ENCODE measurements at regions not wholly inside any gene's neighbourhood (a gene's known extent, or its start where the extent isn't known, plus 50 kb on each side); places are given as distances from the start of the nearest gene placed in this dataset.
A peak's percentile ranks its signal among the peaks of the same experiment; 100 is the strongest.
"Not testable (repeated sequence)": the region's sequence is repeated elsewhere in the genome, so short reads cannot be mapped to it uniquely, and the experiment has no call there.

GRCh38 chr9:24846248-24846912 lies 300.7 kb upstream of the IZUMO3 start:
- no peak for DNase-seq (ENCODE audit: low read depth)

- no peak for DNase-seq (ENCODE audit: low read depth)
Measured at GRCh38 chr9:24844217-24844616, 298.5 kb upstream of the IZUMO3 start.

- DNase-seq (ENCODE audit: low read depth): no peak
Measured at GRCh38 chr9:24841993-24842392, 296.3 kb upstream of the IZUMO3 start.

- DNase-seq (ENCODE audit: low read depth): peak; percentile 0
Measured at GRCh38 chr9:24832307-24832706, 286.6 kb upstream of the IZUMO3 start.

- DNase-seq (ENCODE audit: low read depth): no peak
Measured at GRCh38 chr9:24828687-24829086, 283.0 kb upstream of the IZUMO3 start.

- DNase-seq (ENCODE audit: low read depth): no peak
Measured at GRCh38 chr9:24824607-24825006, 278.9 kb upstream of the IZUMO3 start.

- no peak for DNase-seq (ENCODE audit: low read depth)
Measured at GRCh38 chr9:24820196-24820595, 274.5 kb upstream of the IZUMO3 start.

GRCh38 chr9:24817756-24818155 lies 272.1 kb upstream of the IZUMO3 start:
- no peak for DNase-seq (ENCODE audit: low read depth)

GRCh38 chr9:24816006-24816405 lies 270.3 kb upstream of the IZUMO3 start:
- DNase-seq (ENCODE audit: low read depth): no peak

GRCh38 chr9:24801344-24801743 lies 255.6 kb upstream of the IZUMO3 start:
- no peak for DNase-seq (ENCODE audit: low read depth)

GRCh38 chr9:24793787-24794186 lies 248.1 kb upstream of the IZUMO3 start:
- DNase-seq (ENCODE audit: low read depth): no peak

GRCh38 chr9:24776226-24776625 lies 230.5 kb upstream of the IZUMO3 start:
- no peak for DNase-seq (ENCODE audit: low read depth)

GRCh38 chr9:24774199-24774598 lies 228.5 kb upstream of the IZUMO3 start:
- not testable (repeated sequence) for DNase-seq (ENCODE audit: low read depth)

- DNase-seq (ENCODE audit: low read depth): no peak
Measured at GRCh38 chr9:24766081-24766480, 220.4 kb upstream of the IZUMO3 start.

- DNase-seq (ENCODE audit: low read depth): no peak
Measured at GRCh38 chr9:24765025-24765756, 219.5 kb upstream of the IZUMO3 start.

GRCh38 chr9:24738421-24738961 lies 192.8 kb upstream of the IZUMO3 start:
- no peak for DNase-seq (ENCODE audit: low read depth)

- no peak for DNase-seq (ENCODE audit: low read depth)
Measured at GRCh38 chr9:24731754-24732153, 186.1 kb upstream of the IZUMO3 start.

- no peak for DNase-seq (ENCODE audit: low read depth)
Measured at GRCh38 chr9:24721621-24722020, 175.9 kb upstream of the IZUMO3 start.

- no peak for DNase-seq (ENCODE audit: low read depth)
Measured at GRCh38 chr9:24712206-24712605, 166.5 kb upstream of the IZUMO3 start.

- DNase-seq (ENCODE audit: low read depth): no peak
Measured at GRCh38 chr9:24708814-24709213, 163.1 kb upstream of the IZUMO3 start.

GRCh38 chr9:24698881-24699518 lies 153.3 kb upstream of the IZUMO3 start:
- no peak for DNase-seq (ENCODE audit: low read depth)

- no peak for DNase-seq (ENCODE audit: low read depth)
Measured at GRCh38 chr9:24672336-24672735, 126.6 kb upstream of the IZUMO3 start.

GRCh38 chr9:24657387-24657786 lies 111.7 kb upstream of the IZUMO3 start:
- no peak for DNase-seq (ENCODE audit: low read depth)
